ENCODE measurements at regions not wholly inside any gene's neighbourhood (a gene's known extent, or its start where the extent isn't known, plus 50 kb on each side); places are given as distances from the start of the nearest gene placed in this dataset.

DNA sequence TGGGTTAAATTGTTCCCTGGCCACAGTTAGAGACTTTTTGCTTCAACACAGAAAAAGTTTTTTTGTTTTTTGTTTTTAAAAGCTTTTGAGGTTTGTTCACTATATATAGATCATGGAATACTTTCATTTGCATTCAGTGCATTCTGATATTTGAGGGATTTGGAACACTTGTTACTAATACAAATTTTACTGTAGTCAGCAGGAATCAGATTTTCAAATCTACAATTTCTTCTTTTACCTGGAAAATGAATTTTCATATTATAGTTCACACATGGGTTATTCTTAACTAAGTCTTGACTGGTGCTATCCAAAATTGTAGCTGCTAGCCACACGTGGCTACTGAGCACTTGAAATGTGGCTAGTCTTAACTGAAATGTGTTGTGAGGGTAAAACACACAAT, 142.0 kb downstream of the RMI1 start:
- no peak overlapping the region for H3K4me2 ChIP-seq
- ChIA-PET CTCF (interaction anchor here (2.3 kb wide), 1 partner anchor 51 kb away, joined by 6 read pairs; no protein-coding TSS in a partner anchor), POLR2A (no interaction called here)
- H3K4me3 ChIP-seq = no peak overlapping the region
- ATAC-seq (no peak), DNase-seq (ENCODE audit: low read depth in 1 of 2, low spot score in 1 of 2) (no peak), FAIRE-seq (no peak)
- no peaks in the 10 kb centered on the region for H3K4me1 ChIP-seq
- H3K9me3 ChIP-seq = no peaks in the 10 kb centered on the region
- no peak for TF ChIP-seq NPAS2 (CRISPR knock-in tag; IDR thresholded peaks at IDR 0.05; ENCODE audit: borderline replicate concordance)
- peak; percentile 63 for TF ChIP-seq MAFK (IDR thresholded peaks at IDR 0.05; ENCODE audit: partially characterized antibody)
- no peak overlapping the region for H3K27ac ChIP-seq
- 4% methylated on average over 1 of the region's 1 CpG for WGBS (ENCODE audit: missing lambda C conversion rate)

DNA sequence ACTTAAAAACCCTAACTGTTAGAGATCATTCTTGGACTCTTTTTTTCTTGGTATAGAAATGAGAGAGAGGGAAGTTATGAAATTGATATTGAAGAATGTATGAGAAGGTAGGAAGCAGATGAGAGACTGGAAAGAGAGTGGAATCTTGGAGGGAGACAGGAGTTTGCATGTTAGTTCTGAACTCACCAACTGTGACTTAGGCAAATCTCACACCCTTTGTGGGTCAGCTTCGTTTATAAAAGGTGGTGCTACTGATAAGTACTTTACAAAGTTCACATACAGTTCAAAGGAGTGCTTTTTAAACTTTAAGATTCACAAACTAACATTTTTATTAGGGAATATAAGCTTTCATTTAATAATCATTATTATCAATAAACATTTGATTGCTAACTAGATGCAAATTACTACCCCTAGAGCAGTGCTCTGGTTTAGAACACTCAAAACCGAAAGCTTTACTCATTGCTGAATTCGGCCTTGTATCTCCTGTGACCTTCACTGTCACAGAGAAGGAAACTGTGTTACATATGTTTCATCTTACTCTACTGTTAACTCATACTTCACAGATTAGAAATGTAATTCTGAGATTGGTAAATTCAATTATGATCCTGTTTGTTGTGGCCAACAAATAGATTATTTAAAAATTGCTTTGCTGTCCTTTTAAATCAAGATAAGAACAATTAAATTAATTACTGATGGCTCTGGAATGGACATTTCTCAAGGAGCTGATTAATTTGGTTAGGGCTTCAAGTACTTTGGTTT, 143.2 kb downstream of the RMI1 start:
- H3K4me1 ChIP-seq = no peaks in the 10 kb centered on the region
- no peak overlapping the region for H3K4me3 ChIP-seq
- TF ChIP-seq SREBF2 (IDR thresholded peaks at IDR 0.05) (no peak), NPAS2 (CRISPR knock-in tag; IDR thresholded peaks at IDR 0.05; ENCODE audit: borderline replicate concordance) (no peak)
- H3K27ac ChIP-seq = no peak overlapping the region
- H3K4me2 ChIP-seq = no peak overlapping the region
- DNase-seq (ENCODE audit: low read depth in 1 of 2, low spot score in 1 of 2) (no peak), FAIRE-seq (no peak), ATAC-seq (no peak)
- H3K9me3 ChIP-seq = no peaks in the 10 kb centered on the region
- POLR2A ChIA-PET = no interaction called here
- CTCF ChIA-PET = interaction anchor here (1.2 to 2.3 kb wide), 2 partner anchors 37 to 49 kb away, joined by 3 to 6 read pairs; no protein-coding TSS in a partner anchor
- 28% methylated on average over 3 of the region's 3 CpGs for WGBS (ENCODE audit: missing lambda C conversion rate)

GRCh38 chr9:84125046-84125445, 144.4 kb downstream of the RMI1 start:
- ChIA-PET CTCF (no interaction called here), POLR2A (no interaction called here)
- H3K9me3 ChIP-seq = no peaks in the 10 kb centered on the region
- TF ChIP-seq FOSB (CRISPR knock-in tag; IDR thresholded peaks at IDR 0.05) (no peak), CBX2 (IDR thresholded peaks at IDR 0.05; ENCODE audit: borderline replicate concordance, low read depth) (no peak), HMGXB4 (CRISPR knock-in tag; IDR thresholded peaks at IDR 0.05; ENCODE audit: borderline replicate concordance) (no peak), RCOR1 (IDR thresholded peaks at IDR 0.05; ENCODE audit: low read depth, low read length) (no peak), E2F6 (IDR thresholded peaks at IDR 0.05; ENCODE audit: borderline replicate concordance, low read depth) (no peak), CHD2 (IDR thresholded peaks at IDR 0.05; ENCODE audit: low read length, partially characterized antibody) (no peak), ZSCAN20 (CRISPR knock-in tag; IDR thresholded peaks at IDR 0.05) (no peak), EHMT2 (IDR thresholded peaks at IDR 0.05; ENCODE audit: low read depth) (no peak), HDAC2 (IDR thresholded peaks at IDR 0.05) (no peak), RFX5 (IDR thresholded peaks at IDR 0.05) (no peak)
- TF ChIP-seq, protein P1, sequence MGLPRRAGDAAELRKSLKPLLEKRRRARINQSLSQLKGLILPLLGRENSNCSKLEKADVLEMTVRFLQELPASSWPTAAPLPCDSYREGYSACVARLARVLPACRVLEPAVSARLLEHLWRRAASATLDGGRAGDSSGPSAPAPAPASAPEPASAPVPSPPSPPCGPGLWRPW (IDR thresholded peaks at IDR 0.05) = no peak
- TF ChIP-seq, protein P2, sequence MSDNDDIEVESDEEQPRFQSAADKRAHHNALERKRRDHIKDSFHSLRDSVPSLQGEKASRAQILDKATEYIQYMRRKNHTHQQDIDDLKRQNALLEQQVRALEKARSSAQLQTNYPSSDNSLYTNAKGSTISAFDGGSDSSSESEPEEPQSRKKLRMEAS (IDR thresholded peaks at IDR 0.05) = no peak
- TF ChIP-seq, protein P3, sequence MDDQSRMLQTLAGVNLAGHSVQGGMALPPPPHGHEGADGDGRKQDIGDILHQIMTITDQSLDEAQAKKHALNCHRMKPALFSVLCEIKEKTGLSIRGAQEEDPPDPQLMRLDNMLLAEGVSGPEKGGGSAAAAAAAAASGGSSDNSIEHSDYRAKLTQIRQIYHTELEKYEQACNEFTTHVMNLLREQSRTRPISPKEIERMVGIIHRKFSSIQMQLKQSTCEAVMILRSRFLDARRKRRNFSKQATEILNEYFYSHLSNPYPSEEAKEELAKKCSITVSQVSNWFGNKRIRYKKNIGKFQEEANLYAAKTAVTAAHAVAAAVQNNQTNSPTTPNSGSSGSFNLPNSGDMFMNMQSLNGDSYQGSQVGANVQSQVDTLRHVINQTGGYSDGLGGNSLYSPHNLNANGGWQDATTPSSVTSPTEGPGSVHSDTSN (IDR thresholded peaks at IDR 0.05) = no peak
- no peak overlapping the region for H3K4me3 ChIP-seq
- no peak overlapping the region for H3K4me2 ChIP-seq
- peaks cover 4% of the 10 kb centered on the region; the same call in 1 of the 3 replicates for H3K4me1 ChIP-seq
- no peak for FAIRE-seq
- DNase-seq (ENCODE audit: low read depth in 1 of 2, low spot score in 1 of 2) = no peak
- ATAC-seq = no peak
- no peak overlapping the region for H3K27ac ChIP-seq
- 73% methylated on average over 2 of the region's 2 CpGs for WGBS (ENCODE audit: missing lambda C conversion rate)

Measured in A549 (cell line).